Esophagus mucosa (tissue), 1 donor: ENCODE measurements at regions not wholly inside any gene's neighbourhood (a gene's known extent, or its start where the extent isn't known, plus 50 kb on each side); places are given as distances from the start of the nearest gene placed in this dataset.
"Not testable (repeated sequence)": the region's sequence is repeated elsewhere in the genome, so short reads cannot be mapped to it uniquely, and the experiment has no call there.

Experiments
- ATAC-seq: fragments of 200-7000 bp; cut with Tn5 transposase; one replicate; pipeline ENCODE4 v1.9.1; 2020
- donor health status: DM: yes; HTN: yes; CAD: no.

DNA sequence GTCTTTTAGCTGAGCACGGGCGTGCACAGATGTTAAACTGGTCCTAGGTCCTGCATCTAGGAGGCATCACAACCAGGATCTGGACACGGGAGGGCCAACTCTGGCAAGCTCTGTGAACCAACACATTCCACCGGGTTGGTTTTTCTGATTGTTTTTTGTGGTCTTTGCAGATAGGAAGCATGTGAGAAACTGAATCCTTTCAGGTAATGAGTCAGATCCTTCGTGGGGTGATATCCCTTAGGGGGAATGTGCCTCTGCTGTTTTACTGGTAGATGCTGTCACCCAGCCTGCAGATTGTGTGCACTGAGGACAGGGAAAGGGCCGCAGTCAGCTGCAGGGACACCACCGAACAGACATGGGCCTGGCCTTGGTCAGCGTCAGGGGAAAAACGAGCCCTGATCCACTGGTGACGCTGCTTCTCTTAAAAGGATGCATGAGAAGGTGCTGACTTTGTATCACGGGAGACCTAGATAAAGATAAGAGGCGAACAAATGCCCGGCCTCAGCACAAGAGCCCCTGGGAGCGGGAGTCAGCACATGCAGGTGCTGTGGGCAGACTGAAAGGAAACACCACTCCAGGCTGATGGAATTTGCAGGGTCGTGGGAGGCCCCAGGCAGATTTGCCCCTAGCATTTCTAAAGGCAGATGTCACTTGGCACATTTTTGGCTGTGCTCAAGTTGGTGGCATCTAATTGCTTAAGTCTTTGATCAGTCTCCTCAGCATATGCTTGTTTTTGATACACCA is 51.1 kb downstream of the DOP1B start:
- ATAC-seq = no peak

DNA sequence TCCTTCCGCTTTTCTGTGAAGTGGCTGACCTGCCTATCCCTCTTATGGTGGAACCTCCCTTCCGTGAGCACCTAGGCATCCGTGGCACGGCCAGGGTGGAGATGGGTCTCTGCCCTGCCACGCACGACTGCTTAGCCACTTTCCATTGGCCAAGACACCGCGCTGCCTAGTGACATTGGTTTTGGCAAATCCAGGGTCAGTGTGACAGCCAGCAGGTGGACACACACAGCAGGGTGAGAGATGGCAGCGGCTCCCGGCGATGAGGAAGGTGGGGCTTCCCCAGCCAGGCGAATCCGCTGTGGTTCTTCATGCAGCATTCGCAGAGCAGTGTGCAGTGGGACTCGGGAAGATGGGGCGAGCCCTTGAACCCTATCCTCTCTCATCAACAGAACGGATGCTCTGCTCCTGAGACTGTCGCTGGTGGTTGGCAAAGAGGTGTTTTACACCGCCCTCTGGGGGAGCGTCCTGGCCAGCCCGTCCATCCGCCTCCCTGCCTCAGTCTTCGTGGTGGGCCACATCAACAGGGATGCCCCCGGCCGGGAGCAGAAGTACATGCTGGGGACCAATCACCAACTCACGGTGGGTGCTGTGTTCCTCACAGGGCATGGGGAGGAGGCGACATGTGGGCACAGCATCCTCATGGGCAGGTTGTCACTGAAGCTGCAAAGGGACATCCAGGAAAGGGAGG is 51.8 kb downstream of the DOP1B start:
- no peak for ATAC-seq

GRCh38 chr21:36209626-36210171 is 53.1 kb downstream of the DOP1B start:
- ATAC-seq = peak; percentile 72

DNA sequence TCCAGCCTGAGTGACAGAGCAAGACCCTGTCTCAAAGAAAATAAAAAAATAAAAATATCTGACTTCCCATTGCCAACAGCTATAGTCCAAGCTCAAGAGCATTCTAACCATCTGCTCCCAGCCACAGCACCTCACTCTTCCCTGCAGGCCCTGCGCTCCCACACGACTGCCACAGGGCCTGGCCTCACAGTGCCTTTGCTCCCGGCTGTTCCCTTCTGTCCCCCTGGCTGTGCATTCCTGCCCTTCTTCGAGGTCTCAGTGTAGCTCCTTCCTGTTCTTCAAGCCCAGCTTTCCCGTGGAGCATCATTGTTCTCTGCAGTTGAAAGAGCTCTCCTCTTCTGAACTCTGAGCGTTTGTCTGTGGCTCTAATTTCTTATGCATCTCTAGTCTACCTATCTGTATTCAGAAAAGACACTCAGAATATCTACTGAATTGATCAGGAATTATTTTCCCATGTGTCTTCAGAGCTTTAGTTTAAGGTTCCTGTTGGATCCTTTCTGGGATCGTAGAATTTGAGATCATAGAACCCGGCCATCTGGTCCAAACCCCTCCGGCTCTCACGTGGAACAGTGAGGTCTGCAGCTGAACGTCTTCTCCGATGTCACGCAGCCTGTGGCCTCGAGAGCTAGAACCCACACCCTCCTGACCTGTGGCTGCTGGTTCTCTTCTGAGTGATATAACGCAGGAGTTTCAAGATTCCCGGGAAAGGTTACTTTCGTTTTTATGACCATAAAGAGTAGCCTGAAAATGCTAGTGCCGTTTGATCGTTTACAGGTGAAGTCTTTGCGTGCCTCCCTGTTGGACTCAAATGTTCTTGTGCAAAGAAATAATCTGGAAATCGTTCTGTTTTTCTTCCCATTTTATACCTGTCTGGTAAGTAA is 54.4 kb downstream of the DOP1B start:
- no peak for ATAC-seq

GRCh38 chr21:36211660-36212512 is 55.3 kb downstream of the DOP1B start:
- ATAC-seq = no peak

DNA sequence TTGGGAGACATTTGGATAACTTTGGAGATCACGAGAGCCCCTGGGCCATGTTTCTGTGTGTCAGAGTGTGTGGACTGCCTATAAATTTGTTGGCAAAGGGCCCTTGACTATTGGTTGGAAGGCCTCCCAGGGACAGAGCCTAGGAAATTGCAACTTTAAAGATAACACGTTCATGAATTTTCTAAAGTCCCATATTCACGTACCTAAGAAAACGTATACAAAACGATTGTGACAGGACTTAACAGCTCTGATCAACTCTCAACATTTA is 55.8 kb downstream of the DOP1B start:
- no peak for ATAC-seq

GRCh38 chr21:36214561-36214960 is 57.9 kb downstream of the DOP1B start:
- no peak for ATAC-seq

DNA sequence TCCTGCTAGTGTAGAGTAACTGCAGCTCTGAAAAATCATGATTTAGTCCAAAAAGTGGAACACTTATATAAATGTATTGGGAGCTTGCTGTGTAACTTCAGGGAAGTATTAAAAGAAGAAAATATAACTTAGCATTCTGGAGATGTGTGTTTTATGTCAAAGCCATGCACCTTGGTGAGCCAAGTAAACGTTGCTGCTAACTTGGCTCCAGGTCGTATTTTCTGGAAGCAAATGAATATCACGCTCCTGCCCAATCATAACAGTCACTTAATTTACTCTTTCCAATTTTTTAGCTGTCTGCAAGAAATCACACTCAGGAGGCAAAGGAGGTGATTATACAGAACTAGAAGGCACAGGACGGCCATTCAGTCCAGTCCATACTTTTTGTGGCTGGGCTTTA is 61.1 kb downstream of the DOP1B start:
- no peak for ATAC-seq

GRCh38 chr21:36218691-36219090 is 62.1 kb downstream of the DOP1B start:
- no peak for ATAC-seq

DNA sequence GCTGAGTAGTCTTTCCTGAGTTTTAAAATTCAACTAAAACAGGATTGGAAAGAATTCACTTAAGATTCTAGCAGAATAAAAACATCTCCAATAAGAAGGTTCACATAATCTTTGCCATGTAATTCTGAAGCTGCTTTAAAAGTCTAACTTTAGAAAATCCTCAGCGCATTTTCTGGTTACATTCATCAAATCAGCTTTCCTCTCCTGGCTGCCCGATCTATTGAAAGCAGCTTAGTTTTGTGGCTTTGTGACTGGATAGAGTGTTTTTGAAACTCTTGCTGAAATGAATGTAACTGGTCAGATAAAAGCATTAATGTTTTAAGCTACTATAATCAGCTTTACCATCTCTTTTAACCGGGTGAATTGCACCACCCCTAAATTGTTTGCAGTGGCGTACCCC is 66.8 kb downstream of the DOP1B start:
- ATAC-seq = no peak

DNA sequence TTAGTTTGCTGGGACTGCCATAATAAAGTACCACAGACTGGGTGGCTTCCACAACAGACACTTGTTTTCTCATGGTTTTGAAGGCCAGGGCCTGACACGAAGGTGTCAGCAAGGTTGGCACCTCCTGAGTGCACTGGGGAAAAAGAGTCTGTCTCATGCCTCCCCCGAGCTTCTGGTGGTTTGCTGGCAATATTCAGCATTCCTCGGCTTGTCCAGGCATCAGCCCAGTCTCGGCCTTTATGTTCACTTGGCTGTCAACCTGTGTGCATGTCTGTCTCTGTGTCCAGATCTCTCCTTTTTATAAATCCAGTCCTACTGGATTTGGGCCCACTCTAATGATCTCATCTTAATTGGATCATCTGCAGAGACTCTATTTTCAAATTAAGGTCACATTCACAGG is 72.6 kb downstream of the DOP1B start:
- ATAC-seq = peak; percentile 24

DNA sequence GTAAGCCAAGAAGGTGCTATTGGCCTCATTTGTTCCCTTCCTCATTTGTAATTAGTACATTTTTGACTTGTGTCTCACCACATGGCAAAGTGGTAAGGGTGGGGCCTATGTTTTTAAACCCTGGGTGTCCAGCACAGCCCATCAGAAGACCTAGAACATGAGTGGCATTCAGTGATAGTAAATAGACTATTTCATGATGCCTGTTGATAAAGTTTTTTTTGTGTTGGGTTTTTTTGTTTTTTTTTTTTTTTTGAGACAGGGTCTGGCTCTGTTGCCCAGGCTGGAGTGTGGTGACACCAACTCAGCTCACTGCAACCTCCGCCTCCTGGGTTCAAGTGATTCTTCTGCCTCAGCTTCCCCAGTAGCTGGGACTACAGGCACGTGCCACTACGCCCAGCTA is 74.8 kb downstream of the DOP1B start:
- ATAC-seq = not testable (repeated sequence)

GRCh38 chr21:36232641-36233040 is 76.0 kb downstream of the DOP1B start:
- peak; percentile 63 for ATAC-seq

- ATAC-seq = no peak
These were observed 78.5 kb downstream of the DOP1B start for GRCh38 chr21:36235058-36235582.

- ATAC-seq = no peak
These were observed 79.6 kb downstream of the DOP1B start for GRCh38 chr21:36236052-36236730.

- no peak for ATAC-seq
These were observed 80.8 kb downstream of the DOP1B start for GRCh38 chr21:36237441-36237840.

- ATAC-seq = no peak
These were observed 80.4 kb upstream of the MORC3 start for GRCh38 chr21:36239585-36239984.

DNA sequence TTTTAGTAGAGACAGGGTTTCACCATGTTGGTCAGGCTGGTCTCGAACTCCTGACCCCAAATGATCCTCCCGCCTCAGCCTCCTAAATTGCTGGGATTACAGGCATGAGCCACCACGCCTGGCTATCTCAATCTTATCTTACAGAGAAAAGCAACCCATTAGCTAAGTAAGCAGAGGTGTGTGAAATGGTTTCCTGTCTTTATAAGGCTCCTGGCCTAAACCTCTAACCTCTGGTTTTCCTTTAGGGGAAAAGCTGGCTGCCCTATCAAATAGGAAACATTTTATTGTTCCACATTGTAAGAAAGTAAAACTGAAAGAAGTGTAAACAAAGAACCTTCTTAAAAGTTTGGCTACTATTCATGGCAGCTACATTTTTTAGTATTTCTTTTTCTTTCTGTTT is 78.3 kb upstream of the MORC3 start:
- ATAC-seq = no peak

DNA sequence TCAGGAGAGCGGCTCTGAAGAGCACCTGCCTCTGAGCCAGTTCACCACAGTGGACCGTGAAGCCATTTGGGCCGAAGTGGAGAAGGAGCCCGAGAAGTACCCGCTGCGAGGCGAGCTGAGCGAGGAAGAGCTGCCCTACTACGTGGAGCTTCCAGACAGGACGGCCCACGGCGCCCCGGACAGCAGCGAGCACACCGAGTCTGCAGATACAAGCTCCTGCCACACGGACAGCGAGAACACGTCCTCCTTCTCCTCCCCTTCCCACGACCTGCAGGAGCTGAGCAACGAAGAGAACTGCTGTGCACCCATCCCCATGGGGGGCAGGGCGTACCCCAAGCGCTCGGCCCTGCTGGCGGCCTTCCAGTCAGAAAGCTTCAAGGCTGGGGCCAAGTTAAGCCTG is 74.9 kb upstream of the MORC3 start:
- ATAC-seq = no peak

- ATAC-seq = no peak
These were observed 74.3 kb upstream of the MORC3 start for GRCh38 chr21:36245649-36246048.

DNA sequence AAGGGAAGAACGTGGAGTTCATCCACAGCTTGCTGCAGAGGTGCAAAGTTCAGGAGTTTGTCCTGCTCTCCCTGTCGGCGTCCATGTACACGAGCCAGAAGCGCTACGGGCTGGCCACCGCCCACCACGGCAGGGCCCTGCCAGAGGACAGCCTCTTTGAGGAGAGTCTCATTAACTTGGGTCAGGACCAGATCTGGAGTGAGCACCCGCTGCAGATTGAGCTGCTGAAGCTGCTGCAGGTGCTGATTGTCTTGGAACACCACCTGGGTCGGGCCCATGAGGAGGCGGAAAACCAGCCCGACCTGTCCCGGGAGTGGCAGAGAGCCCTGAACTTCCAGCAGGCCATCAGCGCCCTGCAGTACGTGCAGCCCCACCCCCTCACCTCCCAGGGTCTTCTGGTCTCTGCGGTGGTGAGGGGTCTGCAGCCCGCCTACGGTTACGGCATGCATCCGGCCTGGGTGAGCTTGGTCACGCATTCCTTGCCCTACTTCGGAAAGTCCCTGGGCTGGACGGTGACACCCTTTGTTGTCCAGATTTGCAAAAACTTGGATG is 73.8 kb upstream of the MORC3 start:
- ATAC-seq = peak; percentile 89
